Neural cell (in vitro differentiated cells): ENCODE measurements at regions not wholly inside any gene's neighbourhood (a gene's known extent, or its start where the extent isn't known, plus 50 kb on each side); places are given as distances from the start of the nearest gene placed in this dataset.

ENCODE experiments used
- H2AFZ ChIP-seq: fragments of 200-600, 300-800 bp; sonication (generic), shearing (Covaris generic); 2 replicates; pipeline ENCODE4 v1.6.0; 2014; ENCODE audit warnings: low read depth, mild to moderate bottlenecking, antibody characterized with exemption, low read length, moderate library complexity
- H3F3A ChIP-seq: fragments of 200-600 bp; shearing (Covaris generic); 2 replicates; pipeline ENCODE4 v1.6.1; 2016; ENCODE audit warnings: mild to moderate bottlenecking, moderate library complexity, mixed read lengths, antibody characterized with exemption, low read length; ENCODE audit not compliant: insufficient read depth, poor library complexity, severe bottlenecking
- H3K27ac ChIP-seq: fragments of 200-600, 300-800 bp; sonication (generic), shearing (Covaris generic); 2 replicates; pipeline ENCODE4 v1.5.1; 2014; ENCODE audit warnings: mild to moderate bottlenecking, low read length, moderate library complexity
- H3K27me3 ChIP-seq: fragments of 300-800, 200-600 bp; sonication (generic), shearing (Covaris generic); 2 replicates; pipeline ENCODE4 v1.6.0; 2014; ENCODE audit warnings: mild to moderate bottlenecking, low read depth, low read length, moderate library complexity; ENCODE audit not compliant: insufficient read depth
- H3K36me3 ChIP-seq: fragments of 300-800, 200-600 bp; sonication (generic), shearing (Covaris generic); 2 replicates; pipeline ENCODE4 v1.5.1; 2014; ENCODE audit warnings: mild to moderate bottlenecking, antibody characterized with exemption, low read length, moderate library complexity; ENCODE audit not compliant: insufficient read depth
- H3K4me2 ChIP-seq: fragments of 300-800, 200-600 bp; sonication (generic), shearing (Covaris generic); 2 replicates; pipeline ENCODE4 v1.6.0; 2014; ENCODE audit warnings: mild to moderate bottlenecking, low read length
- H3K4me3 ChIP-seq: fragments of 300-800, 200-600 bp; sonication (generic), shearing (Covaris generic); 2 replicates; pipeline ENCODE4 v1.5.1; 2014; ENCODE audit warnings: mild to moderate bottlenecking, low read length, moderate library complexity
- H3K79me2 ChIP-seq: fragments of 200-600 bp; shearing (Covaris generic); replicated peaks from 2 replicates; pipeline ENCODE4 v1.6.0; 2014; ENCODE audit warnings: mild to moderate bottlenecking, low read length, moderate library complexity; ENCODE audit not compliant: insufficient read depth
- H3K9ac ChIP-seq: fragments of 300-800, 200-600 bp; sonication (generic), shearing (Covaris generic); 2 replicates; pipeline ENCODE4 v1.6.1; 2016; ENCODE audit warnings: mild to moderate bottlenecking, low read length, mixed read lengths
- H3K9me2 ChIP-seq: fragments of 200-600 bp; shearing (Covaris generic); 2 replicates; pipeline ENCODE4 v1.6.1; 2016; ENCODE audit warnings: mild to moderate bottlenecking, low read length, mixed read lengths; ENCODE audit not compliant: insufficient read depth
- H3K9me3 ChIP-seq: fragments of 200-600, 300-800 bp; sonication (generic), shearing (Covaris generic); 2 replicates; pipeline ENCODE4 v1.6.1; 2016; ENCODE audit warnings: mild to moderate bottlenecking, mixed run types, low read length, moderate library complexity, mixed read lengths
- H4K20me1 ChIP-seq: fragments of 200-600 bp; shearing (Covaris generic); 2 replicates; pipeline ENCODE4 v1.6.1; 2016; ENCODE audit warnings: mild to moderate bottlenecking, mixed run types; ENCODE audit not compliant: insufficient read depth
- EP300 ChIP-seq: fragments of 450-650 bp; conservative IDR thresholded peaks from 2 replicates; pipeline ENCODE4 v1.6.1; 2014; ENCODE audit warnings: antibody characterized with exemption, mild to moderate bottlenecking, moderate library complexity; ENCODE audit not compliant: poor library complexity, severe bottlenecking
- EZH2 ChIP-seq: fragments of 200-600, 300-800 bp; shearing (Covaris generic), sonication (generic); IDR thresholded peaks from 2 replicates; pipeline ENCODE4 v1.6.1; 2014; ENCODE audit warnings: antibody characterized with exemption, low read length, borderline replicate concordance, mild to moderate bottlenecking; ENCODE audit not compliant: insufficient read depth, poor library complexity, severe bottlenecking
- MXI1 ChIP-seq: fragments of 450-650 bp; conservative IDR thresholded peaks from 2 replicates; pipeline ENCODE4 v1.6.1; 2014; ENCODE audit warnings: antibody characterized with exemption, mild to moderate bottlenecking; ENCODE audit not compliant: poor library complexity, severe bottlenecking
- POLR2AphosphoS5 ChIP-seq: IDR thresholded peaks from 2 replicates; pipeline ENCODE4 v1.6.1; 2012
- RAD21 ChIP-seq: fragments of 450-650 bp; conservative IDR thresholded peaks from 2 replicates; pipeline ENCODE4 v1.6.1; 2014; ENCODE audit warnings: antibody characterized with exemption, mild to moderate bottlenecking, moderate library complexity
- SMC3 ChIP-seq: fragments of 450-650 bp; conservative IDR thresholded peaks from 2 replicates; pipeline ENCODE4 v1.6.1; 2014; ENCODE audit warnings: antibody characterized with exemption, mild to moderate bottlenecking, moderate library complexity; ENCODE audit not compliant: poor library complexity
- TAF1 ChIP-seq: IDR thresholded peaks from 2 replicates; pipeline ENCODE4 v1.6.1; 2012; ENCODE audit warnings: low read depth
- TF ChIP-seq, protein P1 (sequence below): IDR thresholded peaks from 2 replicates; pipeline ENCODE4 v1.6.1; 2012; ENCODE audit warnings: borderline replicate concordance
- TF ChIP-seq, protein P2 (sequence below): fragments of 450-650 bp; IDR thresholded peaks from 2 replicates; pipeline ENCODE4 v1.5.1; 2014; ENCODE audit warnings: antibody characterized with exemption, mild to moderate bottlenecking, moderate library complexity; ENCODE audit not compliant: poor library complexity, severe bottlenecking

DNA sequence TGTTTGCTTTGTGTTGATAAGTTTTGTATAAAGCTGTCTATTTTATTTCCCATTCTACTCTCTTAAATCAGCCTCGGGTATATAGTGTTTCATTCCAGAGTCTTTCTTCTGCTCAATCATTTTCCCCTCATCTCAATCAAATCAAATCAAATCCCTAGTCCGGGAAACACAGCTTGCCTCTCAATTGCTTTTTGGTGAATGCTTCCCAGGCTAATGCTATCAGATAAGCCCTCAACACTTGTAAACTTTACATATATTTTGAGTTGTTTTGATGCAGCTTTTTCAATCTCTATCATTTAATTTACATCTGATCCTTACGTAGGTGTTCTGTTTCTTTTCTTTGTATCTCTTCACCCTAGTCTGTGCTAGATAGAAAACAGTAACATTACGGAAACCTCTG lies 416.7 kb upstream of the PDE3A start:
- no peak overlapping the region for H2AFZ ChIP-seq
- H3F3A ChIP-seq: no peaks in the 10 kb centered on the region
- H4K20me1 ChIP-seq: no peaks in the 10 kb centered on the region
- H3K9me3 ChIP-seq: no peaks in the 10 kb centered on the region
- no peaks in the 10 kb centered on the region for H3K36me3 ChIP-seq
- no peak overlapping the region for H3K27ac ChIP-seq
- no peaks in the 10 kb centered on the region for H3K9me2 ChIP-seq
- no peak overlapping the region for H3K9ac ChIP-seq
- H3K79me2 ChIP-seq: no peaks in the 10 kb centered on the region
- TF ChIP-seq, protein P1, sequence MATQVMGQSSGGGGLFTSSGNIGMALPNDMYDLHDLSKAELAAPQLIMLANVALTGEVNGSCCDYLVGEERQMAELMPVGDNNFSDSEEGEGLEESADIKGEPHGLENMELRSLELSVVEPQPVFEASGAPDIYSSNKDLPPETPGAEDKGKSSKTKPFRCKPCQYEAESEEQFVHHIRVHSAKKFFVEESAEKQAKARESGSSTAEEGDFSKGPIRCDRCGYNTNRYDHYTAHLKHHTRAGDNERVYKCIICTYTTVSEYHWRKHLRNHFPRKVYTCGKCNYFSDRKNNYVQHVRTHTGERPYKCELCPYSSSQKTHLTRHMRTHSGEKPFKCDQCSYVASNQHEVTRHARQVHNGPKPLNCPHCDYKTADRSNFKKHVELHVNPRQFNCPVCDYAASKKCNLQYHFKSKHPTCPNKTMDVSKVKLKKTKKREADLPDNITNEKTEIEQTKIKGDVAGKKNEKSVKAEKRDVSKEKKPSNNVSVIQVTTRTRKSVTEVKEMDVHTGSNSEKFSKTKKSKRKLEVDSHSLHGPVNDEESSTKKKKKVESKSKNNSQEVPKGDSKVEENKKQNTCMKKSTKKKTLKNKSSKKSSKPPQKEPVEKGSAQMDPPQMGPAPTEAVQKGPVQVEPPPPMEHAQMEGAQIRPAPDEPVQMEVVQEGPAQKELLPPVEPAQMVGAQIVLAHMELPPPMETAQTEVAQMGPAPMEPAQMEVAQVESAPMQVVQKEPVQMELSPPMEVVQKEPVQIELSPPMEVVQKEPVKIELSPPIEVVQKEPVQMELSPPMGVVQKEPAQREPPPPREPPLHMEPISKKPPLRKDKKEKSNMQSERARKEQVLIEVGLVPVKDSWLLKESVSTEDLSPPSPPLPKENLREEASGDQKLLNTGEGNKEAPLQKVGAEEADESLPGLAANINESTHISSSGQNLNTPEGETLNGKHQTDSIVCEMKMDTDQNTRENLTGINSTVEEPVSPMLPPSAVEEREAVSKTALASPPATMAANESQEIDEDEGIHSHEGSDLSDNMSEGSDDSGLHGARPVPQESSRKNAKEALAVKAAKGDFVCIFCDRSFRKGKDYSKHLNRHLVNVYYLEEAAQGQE: no peak
- no peak for TF ChIP-seq POLR2AphosphoS5
- no peak for TF ChIP-seq SMC3
- TF ChIP-seq EZH2: no peak
- TF ChIP-seq MXI1: no peak
- no peak for TF ChIP-seq EP300
- no peak overlapping the region for H3K4me3 ChIP-seq
- no peak overlapping the region for H3K4me2 ChIP-seq
- no peaks in the 10 kb centered on the region for H3K27me3 ChIP-seq

DNA sequence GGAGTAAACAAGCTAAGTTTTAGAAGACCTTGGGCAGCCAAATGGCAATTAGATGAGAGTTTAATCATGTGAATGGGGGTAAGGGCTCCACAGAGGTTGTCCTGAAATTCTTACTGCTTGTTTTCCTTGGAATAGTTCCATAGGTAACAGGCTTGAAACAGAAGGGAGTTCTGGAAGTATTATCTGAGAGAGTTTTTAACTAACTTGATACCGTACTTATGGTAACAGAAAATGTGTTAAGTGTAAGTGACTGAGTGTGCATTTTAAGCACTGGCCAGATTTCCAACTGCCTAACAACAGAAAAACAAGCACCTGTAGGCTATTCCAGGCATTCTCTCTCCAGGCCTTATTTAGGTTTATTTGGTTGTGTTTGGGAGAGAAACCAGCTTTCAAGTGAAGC lies 414.6 kb upstream of the PDE3A start:
- Histone ChIP-seq H2AFZ (no peak overlapping the region), H3K79me2 (no peaks in the 10 kb centered on the region), H3K36me3 (no peaks in the 10 kb centered on the region), H3K4me2 (no peak overlapping the region), H3K27ac (no peak overlapping the region), H3K9me2 (no peaks in the 10 kb centered on the region), H3F3A (no peaks in the 10 kb centered on the region), H4K20me1 (no peaks in the 10 kb centered on the region), H3K4me3 (no peak overlapping the region), H3K9ac (no peak overlapping the region), H3K27me3 (no peaks in the 10 kb centered on the region), H3K9me3 (no peaks in the 10 kb centered on the region)
- TF ChIP-seq EZH2 (no peak), RAD21 (no peak), TAF1 (no peak), MXI1 (no peak), EP300 (no peak), SMC3 (no peak), POLR2AphosphoS5 (no peak)
- TF ChIP-seq, protein P2, sequence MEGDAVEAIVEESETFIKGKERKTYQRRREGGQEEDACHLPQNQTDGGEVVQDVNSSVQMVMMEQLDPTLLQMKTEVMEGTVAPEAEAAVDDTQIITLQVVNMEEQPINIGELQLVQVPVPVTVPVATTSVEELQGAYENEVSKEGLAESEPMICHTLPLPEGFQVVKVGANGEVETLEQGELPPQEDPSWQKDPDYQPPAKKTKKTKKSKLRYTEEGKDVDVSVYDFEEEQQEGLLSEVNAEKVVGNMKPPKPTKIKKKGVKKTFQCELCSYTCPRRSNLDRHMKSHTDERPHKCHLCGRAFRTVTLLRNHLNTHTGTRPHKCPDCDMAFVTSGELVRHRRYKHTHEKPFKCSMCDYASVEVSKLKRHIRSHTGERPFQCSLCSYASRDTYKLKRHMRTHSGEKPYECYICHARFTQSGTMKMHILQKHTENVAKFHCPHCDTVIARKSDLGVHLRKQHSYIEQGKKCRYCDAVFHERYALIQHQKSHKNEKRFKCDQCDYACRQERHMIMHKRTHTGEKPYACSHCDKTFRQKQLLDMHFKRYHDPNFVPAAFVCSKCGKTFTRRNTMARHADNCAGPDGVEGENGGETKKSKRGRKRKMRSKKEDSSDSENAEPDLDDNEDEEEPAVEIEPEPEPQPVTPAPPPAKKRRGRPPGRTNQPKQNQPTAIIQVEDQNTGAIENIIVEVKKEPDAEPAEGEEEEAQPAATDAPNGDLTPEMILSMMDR: no peak
- TF ChIP-seq, protein P1: no peak
